Brain microvascular endothelial cell (primary cell): ENCODE measurements at regions not wholly inside any gene's neighbourhood (a gene's known extent, or its start where the extent isn't known, plus 50 kb on each side); places are given as distances from the start of the nearest gene placed in this dataset.

ENCODE experiments used
- DNase-seq: peaks from one replicate; pipeline ENCODE4 v3.0.0-alpha.2; 2020
- H3K27ac ChIP-seq: fragments of 250-450 bp; sonication (Bioruptor Pico); 2 replicates; pipeline ENCODE4 v1.5.1; 2020; ENCODE audit warnings: mild to moderate bottlenecking, moderate library complexity
- H3K27me3 ChIP-seq: fragments of 250-450 bp; sonication (Bioruptor Pico); replicated peaks from 2 replicates; pipeline ENCODE4 v1.5.1; 2020; ENCODE audit warnings: mild to moderate bottlenecking
- H3K36me3 ChIP-seq: fragments of 250-450 bp; sonication (Bioruptor Pico); replicated peaks from 2 replicates; pipeline ENCODE4 v1.5.1; 2020; ENCODE audit warnings: mild to moderate bottlenecking
- H3K4me3 ChIP-seq: 2 replicates; pipeline ENCODE4 v1.5.1; 2011; ENCODE audit warnings: low read depth, mild to moderate bottlenecking, control low read depth, low read length, moderate library complexity
- in situ Hi-C: cut with HindIII; loops from 2 replicates; pipeline ENCODE4 v1.10.0; 2017; ENCODE audit warnings: low sequenced_read_pairs, low pct_ligation_motif_present
- TF ChIP-seq, protein P1 (sequence below): IDR thresholded peaks from 2 replicates; pipeline ENCODE4 v1.5.1; 2011; ENCODE audit warnings: low read depth, mild to moderate bottlenecking, moderate library complexity, low read length, control low read depth, inconsistent platforms; ENCODE audit errors: missing control alignments

- DNase-seq, result no peak
- TF ChIP-seq, protein P1, sequence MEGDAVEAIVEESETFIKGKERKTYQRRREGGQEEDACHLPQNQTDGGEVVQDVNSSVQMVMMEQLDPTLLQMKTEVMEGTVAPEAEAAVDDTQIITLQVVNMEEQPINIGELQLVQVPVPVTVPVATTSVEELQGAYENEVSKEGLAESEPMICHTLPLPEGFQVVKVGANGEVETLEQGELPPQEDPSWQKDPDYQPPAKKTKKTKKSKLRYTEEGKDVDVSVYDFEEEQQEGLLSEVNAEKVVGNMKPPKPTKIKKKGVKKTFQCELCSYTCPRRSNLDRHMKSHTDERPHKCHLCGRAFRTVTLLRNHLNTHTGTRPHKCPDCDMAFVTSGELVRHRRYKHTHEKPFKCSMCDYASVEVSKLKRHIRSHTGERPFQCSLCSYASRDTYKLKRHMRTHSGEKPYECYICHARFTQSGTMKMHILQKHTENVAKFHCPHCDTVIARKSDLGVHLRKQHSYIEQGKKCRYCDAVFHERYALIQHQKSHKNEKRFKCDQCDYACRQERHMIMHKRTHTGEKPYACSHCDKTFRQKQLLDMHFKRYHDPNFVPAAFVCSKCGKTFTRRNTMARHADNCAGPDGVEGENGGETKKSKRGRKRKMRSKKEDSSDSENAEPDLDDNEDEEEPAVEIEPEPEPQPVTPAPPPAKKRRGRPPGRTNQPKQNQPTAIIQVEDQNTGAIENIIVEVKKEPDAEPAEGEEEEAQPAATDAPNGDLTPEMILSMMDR, result no peak
- Histone ChIP-seq H3K4me3 (no peak overlapping the region), H3K27me3 (no peaks in the 10 kb centered on the region), H3K36me3 (no peaks in the 10 kb centered on the region), H3K27ac (no peak overlapping the region)
- in situ Hi-C loops, result no loop called here
Observed at GRCh38 chr5:165015547-165015946, 1510.1 kb downstream of the MAT2B start.

- TF ChIP-seq, protein P1, result no peak
- Histone ChIP-seq H3K27me3 (no peaks in the 10 kb centered on the region), H3K4me3 (no peak overlapping the region), H3K27ac (no peak overlapping the region), H3K36me3 (no peaks in the 10 kb centered on the region)
- no peak for DNase-seq
- in situ Hi-C loops, result no loop called here
Observed at GRCh38 chr5:165026971-165027370, 1521.6 kb downstream of the MAT2B start.

DNA sequence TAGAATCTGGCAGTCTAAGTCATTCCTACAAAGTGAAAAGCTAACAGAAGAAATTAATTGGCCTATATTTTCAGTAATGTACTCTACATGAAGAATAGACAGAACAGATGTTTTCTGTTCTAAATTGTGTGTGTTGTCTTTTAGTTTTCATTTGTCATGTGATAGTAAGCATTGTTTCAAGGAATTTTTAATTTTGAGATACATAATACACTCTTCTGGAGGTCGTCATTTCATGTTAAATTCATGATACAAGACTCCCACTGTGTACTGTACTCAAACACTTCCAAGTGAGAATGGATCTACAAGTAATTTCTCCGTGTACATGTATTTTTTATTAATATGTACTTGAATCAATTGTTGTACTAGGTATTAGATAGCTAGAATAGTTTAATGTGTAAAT is 1522.9 kb downstream of the MAT2B start:
- Histone ChIP-seq H3K27ac (no peak overlapping the region), H3K27me3 (no peaks in the 10 kb centered on the region), H3K4me3 (no peak overlapping the region), H3K36me3 (no peaks in the 10 kb centered on the region)
- no peak for DNase-seq
- in situ Hi-C loops, result no loop called here
- TF ChIP-seq, protein P1, result no peak

DNA sequence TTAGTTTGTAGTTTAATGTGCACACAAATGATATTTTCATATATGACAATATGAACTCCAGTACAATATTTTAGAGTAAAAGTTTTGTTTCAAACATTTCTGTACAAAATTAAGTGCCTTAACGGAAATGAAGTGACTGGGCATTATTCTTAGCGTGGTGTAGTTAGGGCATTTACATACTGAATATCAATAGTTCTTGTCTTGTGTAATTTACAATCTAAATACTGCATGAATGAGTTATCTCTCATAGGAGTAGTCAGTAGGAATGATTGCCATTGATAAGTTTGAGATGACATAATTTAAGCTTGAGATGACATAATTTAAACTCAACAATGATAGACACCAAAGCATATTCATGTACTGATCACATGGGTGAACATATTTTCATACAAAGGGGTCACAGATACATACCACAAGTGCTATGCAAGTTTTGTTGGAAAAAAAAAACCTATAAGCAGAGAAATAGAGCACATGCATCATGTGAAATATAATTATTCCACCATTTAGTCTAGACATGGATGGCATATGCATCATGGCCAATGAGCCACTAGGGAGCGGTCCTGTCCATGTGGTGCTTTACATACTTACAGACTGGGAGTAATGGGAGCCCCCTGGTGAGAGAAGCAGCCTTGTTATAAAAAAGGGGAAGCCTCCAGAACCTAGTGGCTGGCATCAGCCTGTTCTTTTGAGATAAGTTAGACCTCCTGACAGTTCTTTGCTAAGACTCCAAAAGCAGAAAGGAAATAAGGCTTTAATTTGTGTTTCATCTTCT is 1523.9 kb downstream of the MAT2B start:
- H3K36me3 ChIP-seq, result no peaks in the 10 kb centered on the region
- in situ Hi-C loops, result no loop called here
- DNase-seq, result no peak
- H3K4me3 ChIP-seq, result no peak overlapping the region
- no peaks in the 10 kb centered on the region for H3K27me3 ChIP-seq
- H3K27ac ChIP-seq, result no peak overlapping the region
- TF ChIP-seq, protein P1, result no peak

DNA sequence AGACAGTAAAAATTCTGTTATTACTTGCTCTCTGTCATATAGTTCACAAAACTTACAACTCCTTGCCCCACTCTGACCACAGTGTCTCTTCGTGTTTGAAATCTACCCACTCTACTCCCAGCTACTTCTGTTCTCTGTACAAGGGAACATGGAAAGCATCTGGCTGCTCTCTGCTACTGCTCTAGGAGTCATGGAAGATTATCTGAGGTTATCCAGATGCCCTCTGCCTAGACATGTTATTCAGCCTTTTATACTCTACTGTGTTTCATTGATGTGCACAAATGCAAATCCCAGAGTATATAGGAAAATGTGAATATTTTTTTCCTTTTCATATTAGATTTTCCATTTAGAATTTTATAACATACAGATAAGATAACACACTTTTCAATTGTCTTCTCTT is 1525.6 kb downstream of the MAT2B start:
- TF ChIP-seq, protein P1, result no peak
- Histone ChIP-seq H3K4me3 (no peak overlapping the region), H3K36me3 (no peaks in the 10 kb centered on the region), H3K27me3 (no peaks in the 10 kb centered on the region), H3K27ac (no peak overlapping the region)
- no peak for DNase-seq
- in situ Hi-C loops, result no loop called here

GRCh38 chr5:165031371-165031770 is 1526.0 kb downstream of the MAT2B start:
- Histone ChIP-seq H3K27me3 (no peaks in the 10 kb centered on the region), H3K4me3 (no peak overlapping the region), H3K27ac (no peak overlapping the region), H3K36me3 (no peaks in the 10 kb centered on the region)
- DNase-seq, result no peak
- TF ChIP-seq, protein P1, result no peak
- in situ Hi-C loops, result no loop called here
